DOHH2 (cell line): ENCODE measurements at regions not wholly inside any gene's neighbourhood (a gene's known extent, or its start where the extent isn't known, plus 50 kb on each side); places are given as distances from the start of the nearest gene placed in this dataset.

Experiments
- EZH2phosphoT487 ChIP-seq: fragments of 200-600 bp; sonication (generic); IDR thresholded peaks from 2 replicates; pipeline ENCODE4 v1.6.1; 2017; ENCODE audit warnings: borderline replicate concordance, mild to moderate bottlenecking, antibody characterized with exemption, low read length, moderate library complexity, mixed read lengths
- TF ChIP-seq, protein P1 (sequence below): fragments of 200-600 bp; sonication (generic); IDR thresholded peaks from one replicate; pipeline ENCODE4 v1.5.1; 2014; ENCODE audit warnings: antibody characterized with exemption, mild to moderate bottlenecking, low read depth, low read length; ENCODE audit not compliant: poor library complexity, severe bottlenecking

DNA sequence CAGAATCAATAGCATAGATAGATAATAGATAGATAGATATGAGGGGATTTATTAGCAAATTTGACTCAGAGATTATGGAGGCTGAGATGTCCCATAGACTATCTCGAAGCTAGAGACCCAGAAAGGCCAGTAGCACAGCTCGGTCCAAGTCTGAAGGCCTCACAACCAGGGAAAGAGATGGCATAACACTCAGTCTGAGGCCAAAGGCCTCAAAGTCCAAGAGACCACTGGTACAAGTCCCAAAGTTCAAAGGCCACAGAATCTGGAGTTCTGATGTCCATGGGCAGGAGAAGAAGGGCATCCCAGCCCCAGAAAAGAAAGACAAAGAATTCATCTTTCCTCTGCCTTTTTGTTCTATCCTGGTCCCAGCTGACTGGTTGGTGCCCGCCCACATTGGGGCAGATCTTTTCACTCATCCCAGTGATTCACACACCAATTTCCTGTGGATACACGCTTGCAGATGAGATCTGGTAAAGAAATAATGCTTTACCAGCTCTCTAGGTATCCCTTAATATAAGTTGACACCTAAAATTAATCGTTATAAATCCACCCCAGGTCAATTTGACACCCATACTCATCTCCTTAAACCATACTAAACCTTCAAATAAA is 127.8 kb upstream of the FBN2 start:
- no peak for TF ChIP-seq EZH2phosphoT487
- TF ChIP-seq, protein P1, sequence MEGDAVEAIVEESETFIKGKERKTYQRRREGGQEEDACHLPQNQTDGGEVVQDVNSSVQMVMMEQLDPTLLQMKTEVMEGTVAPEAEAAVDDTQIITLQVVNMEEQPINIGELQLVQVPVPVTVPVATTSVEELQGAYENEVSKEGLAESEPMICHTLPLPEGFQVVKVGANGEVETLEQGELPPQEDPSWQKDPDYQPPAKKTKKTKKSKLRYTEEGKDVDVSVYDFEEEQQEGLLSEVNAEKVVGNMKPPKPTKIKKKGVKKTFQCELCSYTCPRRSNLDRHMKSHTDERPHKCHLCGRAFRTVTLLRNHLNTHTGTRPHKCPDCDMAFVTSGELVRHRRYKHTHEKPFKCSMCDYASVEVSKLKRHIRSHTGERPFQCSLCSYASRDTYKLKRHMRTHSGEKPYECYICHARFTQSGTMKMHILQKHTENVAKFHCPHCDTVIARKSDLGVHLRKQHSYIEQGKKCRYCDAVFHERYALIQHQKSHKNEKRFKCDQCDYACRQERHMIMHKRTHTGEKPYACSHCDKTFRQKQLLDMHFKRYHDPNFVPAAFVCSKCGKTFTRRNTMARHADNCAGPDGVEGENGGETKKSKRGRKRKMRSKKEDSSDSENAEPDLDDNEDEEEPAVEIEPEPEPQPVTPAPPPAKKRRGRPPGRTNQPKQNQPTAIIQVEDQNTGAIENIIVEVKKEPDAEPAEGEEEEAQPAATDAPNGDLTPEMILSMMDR, result no peak
